SK-N-SH (cell line): ENCODE measurements at regions not wholly inside any gene's neighbourhood (a gene's known extent, or its start where the extent isn't known, plus 50 kb on each side); places are given as distances from the start of the nearest gene placed in this dataset.
"Not testable (repeated sequence)": the region's sequence is repeated elsewhere in the genome, so short reads cannot be mapped to it uniquely, and the experiment has no call there.

Source experiments
- CTCF ChIA-PET: fragments of 300-600, 350-600 bp; formaldehyde crosslinking; extraction: SDS; loops from one replicate; lab custom pipeline; 2021; lab: Yijun Ruan, JAX
- POLR2A ChIA-PET: fragments of 350-600 bp; sonication (Branson Sonifier 250); formaldehyde crosslinking; extraction: SDS; loops from one replicate; lab custom pipeline; 2020; ENCODE audit warnings: antibody characterized with exemption, inconsistent platforms; lab: Yijun Ruan, JAX
- DNase-seq: peaks from one replicate; pipeline ENCODE4 v3.0.0; 2012
- H2AFZ ChIP-seq: fragments of 200-600 bp; sonication (generic); 2 replicates; pipeline ENCODE4 v1.8.1; 2016; ENCODE audit warnings: antibody characterized with exemption, mild to moderate bottlenecking, low read depth
- H3F3A ChIP-seq: fragments of 200-600 bp; sonication (generic); replicated peaks from 2 replicates; pipeline ENCODE3; 2016; ENCODE audit warnings: antibody characterized with exemption, mild to moderate bottlenecking; ENCODE audit not compliant: insufficient read depth
- H3K27ac ChIP-seq, 2 experiments: fragments of 200-500 bp in 1 of 2; fragments of 200-600 bp in 1 of 2; sonication (Bioruptor generic) in 1 of 2; sonication (generic), shearing (Covaris generic) in 1 of 2; 2 replicates each; pipeline versions ENCODE4 v1.5.1 to v1.6.1; 2014 to 2016; ENCODE audit warnings: low read depth in 2 of 2, inconsistent platforms in 1 of 2, low read length in 1 of 2, mild to moderate bottlenecking in 1 of 2, mixed read lengths in 1 of 2
- H3K27me3 ChIP-seq: fragments of 200-600 bp; sonication (generic), shearing (Covaris generic); 2 replicates; pipeline ENCODE4 v1.6.1; 2016; ENCODE audit warnings: mixed run types; ENCODE audit not compliant: insufficient read depth
- H3K36me3 ChIP-seq, 2 experiments: fragments of 200-500 bp in 1 of 2; fragments of 200-600 bp in 1 of 2; sonication (Bioruptor generic) in 1 of 2; sonication (generic) in 1 of 2; replicated peaks in 1 of 2; 2 replicates each; pipeline versions ENCODE3 to v1.5.1; 2014 to 2016; ENCODE audit warnings: low read length in 1 of 2, mild to moderate bottlenecking in 1 of 2; ENCODE audit not compliant: insufficient read depth in 2 of 2, control insufficient read depth in 1 of 2
- H3K4me1 ChIP-seq, 2 experiments: fragments of 200-500 bp in 1 of 2; fragments of 200-600 bp in 1 of 2; sonication (Bioruptor generic) in 1 of 2; sonication (generic), shearing (Covaris generic) in 1 of 2; 2 replicates each; pipeline versions ENCODE4 v1.5.1 to v1.6.1; 2014 to 2016; ENCODE audit warnings: low read depth in 1 of 2, low read length in 1 of 2, mixed run types in 1 of 2; ENCODE audit not compliant: insufficient read depth in 2 of 2, control insufficient read depth in 1 of 2
- H3K4me2 ChIP-seq: fragments of 200-600 bp; sonication (generic), shearing (Covaris generic); 2 replicates; pipeline ENCODE4 v1.6.1; 2017; ENCODE audit warnings: mixed run types
- H3K4me3 ChIP-seq, 2 experiments: fragments of 200-500 bp in 1 of 2; fragments of 200-600 bp in 1 of 2; sonication (Bioruptor generic) in 1 of 2; sonication (generic), shearing (Covaris generic) in 1 of 2; 2 replicates each; pipeline versions ENCODE4 v1.5.1 to v1.8.1; 2014 to 2016; ENCODE audit warnings: low read depth in 2 of 2, inconsistent platforms in 1 of 2, low read length in 1 of 2, mild to moderate bottlenecking in 1 of 2, mixed read lengths in 1 of 2, moderate library complexity in 1 of 2
- H3K79me2 ChIP-seq: fragments of 200-600 bp; sonication (generic); 2 replicates; pipeline ENCODE4 v1.8.1; 2017; ENCODE audit warnings: mild to moderate bottlenecking; ENCODE audit not compliant: insufficient read depth
- H3K9ac ChIP-seq: fragments of 200-600 bp; sonication (generic); 2 replicates; pipeline ENCODE4 v1.6.1; 2017; ENCODE audit warnings: mixed run types
- H3K9me2 ChIP-seq: fragments of 200-600 bp; sonication (generic); 2 replicates; pipeline ENCODE4 v1.6.1; 2017; ENCODE audit warnings: mixed run types
- H3K9me3 ChIP-seq: fragments of 200-600 bp; sonication (generic); 2 replicates; pipeline ENCODE4 v1.6.1; 2017; ENCODE audit warnings: mixed run types, mild to moderate bottlenecking, moderate library complexity
- H4K20me1 ChIP-seq: fragments of 200-600 bp; sonication (generic); 2 replicates; pipeline ENCODE4 v1.6.1; 2017; ENCODE audit warnings: mild to moderate bottlenecking, mixed run types; ENCODE audit not compliant: insufficient read depth
- WGBS: methylation state at CpG from one replicate; pipeline ENCODE4 v1.1.6; 2017; ENCODE audit warnings: low lambda C conversion rate; 5-methylcytosine and 5-hydroxymethylcytosine counted together

- DNase-seq, H3K4me1 ChIP-seq, H3K27me3 ChIP-seq, H3K9ac ChIP-seq, CTCF ChIA-PET, H3K9me2 ChIP-seq, H3K79me2 ChIP-seq, H2AFZ ChIP-seq, H3K27ac ChIP-seq, H3K36me3 ChIP-seq, H3F3A ChIP-seq, H3K4me2 ChIP-seq, H3K9me3 ChIP-seq, H3K4me3 ChIP-seq, H4K20me1 ChIP-seq, POLR2A ChIA-PET: not testable (repeated sequence)
- 0% methylated on average over 1 of the region's 1 CpG for WGBS
Measured at GRCh38 chrX:92081250-92081649, 302.1 kb downstream of the PCDH11X start.

DNA sequence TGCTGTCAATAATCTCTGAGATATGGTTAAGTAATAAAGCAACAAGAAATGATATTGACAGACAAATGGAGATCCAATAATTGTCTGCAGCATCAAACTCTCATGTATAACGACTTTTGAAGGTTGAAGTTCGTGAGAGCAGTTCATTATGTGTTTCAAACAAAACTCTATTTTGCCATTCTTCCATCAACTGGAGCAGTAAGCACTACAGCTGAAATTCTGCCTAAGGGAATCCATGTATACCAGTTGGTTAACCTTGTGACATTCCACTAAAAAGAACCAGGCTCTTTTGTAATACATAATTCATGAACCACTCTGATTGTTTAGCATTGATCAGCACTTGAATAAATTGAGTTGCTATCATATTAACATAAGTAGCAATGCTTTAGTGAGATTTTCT is 311.6 kb downstream of the PCDH11X start:
- H3K9me3 ChIP-seq, H3K9me2 ChIP-seq, H3K79me2 ChIP-seq, H3K4me1 ChIP-seq, H3K27me3 ChIP-seq, H3F3A ChIP-seq, POLR2A ChIA-PET, H3K4me3 ChIP-seq, H2AFZ ChIP-seq, CTCF ChIA-PET, DNase-seq, H3K27ac ChIP-seq, H3K36me3 ChIP-seq, H3K9ac ChIP-seq, H4K20me1 ChIP-seq, H3K4me2 ChIP-seq: not testable (repeated sequence)
- 0% methylated on average over 2 of the region's 2 CpGs for WGBS

DNA sequence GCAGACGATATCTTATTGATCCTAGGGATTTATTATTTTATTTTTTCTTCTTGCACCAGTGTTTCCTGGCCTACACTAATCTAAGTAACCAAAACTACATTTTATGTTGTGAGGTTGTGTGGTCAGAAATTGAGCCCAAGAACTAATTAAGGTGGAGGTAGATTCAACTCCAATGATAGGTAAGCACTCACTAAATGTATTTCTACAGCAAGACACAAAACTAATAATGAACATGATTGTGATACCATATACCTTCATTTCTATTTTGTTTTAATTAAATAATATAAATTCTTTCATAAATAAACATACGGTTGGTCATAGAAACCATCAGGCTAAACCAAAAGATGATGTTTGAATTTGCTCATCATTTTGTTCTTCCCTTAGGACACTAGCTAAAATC is 319.0 kb downstream of the PCDH11X start:
- H3K79me2 ChIP-seq, H3K27me3 ChIP-seq, H3K36me3 ChIP-seq, H3K9me2 ChIP-seq, H3K9ac ChIP-seq, H4K20me1 ChIP-seq, H2AFZ ChIP-seq, H3F3A ChIP-seq, POLR2A ChIA-PET, H3K9me3 ChIP-seq, H3K4me1 ChIP-seq, H3K4me2 ChIP-seq, H3K4me3 ChIP-seq, H3K27ac ChIP-seq, CTCF ChIA-PET, DNase-seq: not testable (repeated sequence)
- WGBS = 2% methylated on average over 2 of the region's 2 CpGs

- H2AFZ ChIP-seq, CTCF ChIA-PET, DNase-seq, H3K9ac ChIP-seq, H3K27ac ChIP-seq, H3K4me2 ChIP-seq, H3K4me3 ChIP-seq, H4K20me1 ChIP-seq, H3K4me1 ChIP-seq, H3K9me3 ChIP-seq, H3F3A ChIP-seq, H3K27me3 ChIP-seq, H3K36me3 ChIP-seq, H3K9me2 ChIP-seq, H3K79me2 ChIP-seq, POLR2A ChIA-PET: not testable (repeated sequence)
- WGBS = 5% methylated on average over 7 of the region's 7 CpGs
Measured at GRCh38 chrX:92100095-92100494, 320.9 kb downstream of the PCDH11X start.

DNA sequence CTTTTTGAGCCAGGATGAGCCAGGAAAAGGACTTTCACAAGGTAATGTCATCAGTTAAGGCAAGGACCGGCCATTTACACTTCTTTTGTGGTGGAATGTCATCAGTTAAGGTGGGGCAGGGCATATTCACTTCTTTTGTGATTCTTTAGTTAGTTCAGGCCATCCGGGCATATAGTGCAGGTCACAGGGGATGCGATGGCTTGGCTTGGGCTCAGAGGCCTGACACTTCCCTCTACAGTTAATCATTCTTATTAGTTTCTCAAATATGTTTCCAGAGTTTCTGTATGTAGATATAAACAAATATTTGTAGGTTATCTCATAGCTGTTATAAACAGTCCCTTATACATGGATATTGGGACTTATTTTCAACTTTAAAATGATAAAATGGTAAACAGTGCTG is 326.5 kb downstream of the PCDH11X start:
- H3K4me2 ChIP-seq, H3F3A ChIP-seq, H3K27ac ChIP-seq, H3K79me2 ChIP-seq, CTCF ChIA-PET, DNase-seq, H3K36me3 ChIP-seq, H3K9me3 ChIP-seq, H3K9me2 ChIP-seq, H3K4me1 ChIP-seq, H3K27me3 ChIP-seq, H3K4me3 ChIP-seq, H2AFZ ChIP-seq, H4K20me1 ChIP-seq, POLR2A ChIA-PET, H3K9ac ChIP-seq: not testable (repeated sequence)
- 0% methylated on average over 3 of the region's 3 CpGs for WGBS

GRCh38 chrX:92106671-92107070 is 327.5 kb downstream of the PCDH11X start:
- H2AFZ ChIP-seq, H3K4me1 ChIP-seq, H3K79me2 ChIP-seq, H3K9me3 ChIP-seq, H3K36me3 ChIP-seq, H3F3A ChIP-seq, H3K27me3 ChIP-seq, POLR2A ChIA-PET, H3K4me3 ChIP-seq, DNase-seq, H3K9ac ChIP-seq, H4K20me1 ChIP-seq, H3K27ac ChIP-seq, H3K4me2 ChIP-seq, H3K9me2 ChIP-seq, CTCF ChIA-PET: not testable (repeated sequence)
- WGBS = 0% methylated on average over 1 of the region's 1 CpG

- H3K9ac ChIP-seq, H3K27ac ChIP-seq, POLR2A ChIA-PET, CTCF ChIA-PET, DNase-seq, H3K9me2 ChIP-seq, H4K20me1 ChIP-seq, H3K9me3 ChIP-seq, H3K27me3 ChIP-seq, H3K4me2 ChIP-seq, H3K79me2 ChIP-seq, H2AFZ ChIP-seq, H3K4me3 ChIP-seq, H3F3A ChIP-seq, H3K4me1 ChIP-seq, H3K36me3 ChIP-seq: not testable (repeated sequence)
- WGBS = 0% methylated on average over 4 of the region's 4 CpGs
Measured at GRCh38 chrX:92110410-92110911, 331.3 kb downstream of the PCDH11X start.
